MG63 (cell line): ENCODE measurements at regions not wholly inside any gene's neighbourhood (a gene's known extent, or its start where the extent isn't known, plus 50 kb on each side); places are given as distances from the start of the nearest gene placed in this dataset.
A peak's percentile ranks its signal among the peaks of the same experiment; 100 is the strongest.
"Not testable (repeated sequence)": the region's sequence is repeated elsewhere in the genome, so short reads cannot be mapped to it uniquely, and the experiment has no call there.

Experiments
- DNase-seq: peaks from one replicate; pipeline ENCODE4 v3.0.0-alpha.2; 2020
- H3K27me3 ChIP-seq: fragments of 250-450 bp; sonication (Bioruptor Pico); 2 replicates; pipeline ENCODE4 v1.5.1; 2020; ENCODE audit warnings: mild to moderate bottlenecking, moderate library complexity
- H3K36me3 ChIP-seq: fragments of 250-450 bp; sonication (Bioruptor Pico); 2 replicates; pipeline ENCODE4 v1.5.1; 2020; ENCODE audit warnings: mild to moderate bottlenecking, moderate library complexity
- H3K4me3 ChIP-seq: fragments of 250-450 bp; sonication (Bioruptor Pico); 2 replicates; pipeline ENCODE4 v1.5.1; 2020; ENCODE audit warnings: mild to moderate bottlenecking, moderate library complexity
- H3K9me3 ChIP-seq: fragments of 250-450 bp; sonication (Bioruptor Pico); 2 replicates; pipeline ENCODE4 v1.5.1; 2020; ENCODE audit warnings: mild to moderate bottlenecking, moderate library complexity

- Histone ChIP-seq H3K4me3 (no peak overlapping the region), H3K36me3 (no peaks in the 10 kb centered on the region), H3K9me3 (no peaks in the 10 kb centered on the region), H3K27me3 (no peaks in the 10 kb centered on the region)
- DNase-seq: no peak
Measured at GRCh38 chr5:62046191-62046590, 259.8 kb upstream of the KIF2A start.

DNA sequence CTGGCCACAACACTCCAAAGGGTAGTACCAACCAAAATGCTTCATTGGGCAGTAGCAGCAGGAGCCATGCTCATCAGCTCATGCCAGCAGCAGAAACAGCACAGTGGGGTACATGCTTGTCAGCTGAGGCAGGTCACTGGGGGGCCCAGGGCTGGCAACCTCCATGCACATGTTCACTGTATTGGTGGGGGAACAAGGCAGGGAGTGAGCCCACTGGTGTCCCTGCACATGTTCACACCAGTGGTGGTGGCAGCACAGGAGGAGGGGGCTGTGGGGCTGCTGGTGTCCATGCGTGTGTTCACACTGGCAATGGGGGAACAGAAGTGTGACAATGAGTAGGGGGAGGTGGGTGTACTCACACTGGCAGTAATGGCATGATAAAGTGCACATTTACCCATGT lies 254.3 kb upstream of the KIF2A start:
- no peak for DNase-seq
- no peak overlapping the region for H3K4me3 ChIP-seq
- H3K9me3 ChIP-seq: no peaks in the 10 kb centered on the region
- H3K27me3 ChIP-seq: no peaks in the 10 kb centered on the region
- H3K36me3 ChIP-seq: no peaks in the 10 kb centered on the region

DNA sequence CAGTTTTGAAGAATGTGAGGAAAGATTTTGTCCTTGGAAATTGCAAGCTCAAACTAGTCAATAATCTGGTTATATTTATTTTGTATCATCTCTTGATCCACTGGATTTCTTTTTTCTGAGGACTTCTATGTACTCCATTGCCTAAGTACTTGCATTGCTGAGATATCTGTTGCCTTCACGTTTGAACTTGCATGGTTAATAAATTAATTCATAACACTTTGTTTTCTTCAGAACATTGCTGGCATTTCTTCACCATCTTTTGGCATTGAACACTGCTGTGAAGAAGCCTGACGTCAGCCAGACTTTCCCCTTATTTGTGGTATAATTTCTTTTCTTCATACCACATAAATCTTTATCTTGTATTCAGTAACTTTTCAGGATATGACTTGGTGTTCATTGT lies 246.0 kb upstream of the KIF2A start:
- Histone ChIP-seq H3K4me3 (no peak overlapping the region), H3K36me3 (no peaks in the 10 kb centered on the region), H3K9me3 (no peaks in the 10 kb centered on the region), H3K27me3 (no peaks in the 10 kb centered on the region; the same call in 1 of the 2 replicates)
- DNase-seq: no peak

GRCh38 chr5:62065050-62065449 lies 241.0 kb upstream of the KIF2A start:
- DNase-seq: no peak
- H3K36me3 ChIP-seq: no peaks in the 10 kb centered on the region
- H3K27me3 ChIP-seq: no peaks in the 10 kb centered on the region; the same call in 1 of the 2 replicates
- H3K4me3 ChIP-seq: no peak overlapping the region
- no peaks in the 10 kb centered on the region for H3K9me3 ChIP-seq

GRCh38 chr5:62066761-62067277 lies 239.2 kb upstream of the KIF2A start:
- H3K9me3 ChIP-seq: no peaks in the 10 kb centered on the region
- H3K36me3 ChIP-seq: no peaks in the 10 kb centered on the region
- no peak for DNase-seq
- no peak overlapping the region for H3K4me3 ChIP-seq
- H3K27me3 ChIP-seq: no peaks in the 10 kb centered on the region; the same call in 1 of the 2 replicates

DNA sequence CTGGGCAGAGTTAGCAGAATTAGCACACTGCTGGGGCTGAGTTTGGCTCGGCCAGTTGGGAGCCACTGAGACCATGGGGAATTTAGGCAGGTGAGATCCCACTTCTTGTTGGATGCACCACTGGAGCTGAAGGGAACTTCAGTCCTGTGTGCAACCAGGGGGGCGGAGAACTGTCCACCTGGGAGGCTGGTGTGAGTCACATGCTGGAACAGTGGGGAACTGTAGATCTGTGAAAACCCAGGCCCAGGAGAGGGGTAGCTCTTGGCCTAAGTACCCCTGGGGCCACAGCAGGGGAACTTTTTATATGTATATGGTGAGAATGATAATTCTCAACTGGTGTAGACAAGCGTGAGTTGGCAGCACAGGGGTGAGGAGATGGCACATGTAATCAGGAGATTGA lies 237.5 kb upstream of the KIF2A start:
- no peaks in the 10 kb centered on the region for H3K9me3 ChIP-seq
- DNase-seq: no peak
- no peak overlapping the region for H3K4me3 ChIP-seq
- H3K27me3 ChIP-seq: no peaks in the 10 kb centered on the region; the same call in 1 of the 2 replicates
- no peaks in the 10 kb centered on the region for H3K36me3 ChIP-seq

GRCh38 chr5:62077387-62077786 lies 228.6 kb upstream of the KIF2A start:
- DNase-seq: no peak
- H3K9me3 ChIP-seq: no peaks in the 10 kb centered on the region
- no peak overlapping the region for H3K4me3 ChIP-seq
- H3K36me3 ChIP-seq: no peaks in the 10 kb centered on the region
- no peaks in the 10 kb centered on the region for H3K27me3 ChIP-seq

DNA sequence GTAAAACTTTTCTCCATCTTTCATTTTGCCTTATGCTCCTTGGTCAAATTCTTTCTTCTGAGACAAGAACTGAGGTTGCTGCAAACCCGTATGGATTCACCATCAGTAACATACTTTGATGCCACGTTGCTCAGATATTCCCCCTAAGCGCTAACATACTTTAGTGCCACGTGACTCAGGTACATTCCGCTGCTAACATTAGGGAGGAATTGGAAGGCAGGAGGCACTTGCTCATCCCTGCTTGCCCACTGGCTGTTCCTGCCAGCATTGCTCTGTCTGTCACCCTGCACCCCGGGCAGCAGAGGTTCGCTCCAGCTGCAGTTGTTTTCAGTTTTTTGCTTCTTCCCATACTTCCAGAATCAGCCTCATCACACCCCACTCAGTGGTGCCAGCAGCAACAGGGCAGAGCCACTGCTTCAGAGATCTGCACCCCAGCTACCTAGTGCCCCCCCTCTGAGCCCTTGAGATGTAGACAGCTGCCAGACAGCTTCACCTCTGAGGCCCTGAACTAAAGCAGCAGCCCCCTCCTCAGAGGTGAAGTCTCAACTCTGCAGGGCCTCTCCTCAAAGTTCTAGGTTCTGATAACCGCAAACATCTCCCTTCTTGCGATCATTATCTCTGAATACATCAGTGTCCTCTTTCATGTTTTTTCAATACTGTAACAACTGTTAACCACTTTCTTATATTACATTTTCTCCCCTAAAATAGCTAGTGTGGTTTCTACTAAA lies 228.0 kb upstream of the KIF2A start:
- Histone ChIP-seq H3K4me3 (no peak overlapping the region), H3K9me3 (no peaks in the 10 kb centered on the region), H3K27me3 (no peaks in the 10 kb centered on the region), H3K36me3 (no peaks in the 10 kb centered on the region)
- no peak for DNase-seq

DNA sequence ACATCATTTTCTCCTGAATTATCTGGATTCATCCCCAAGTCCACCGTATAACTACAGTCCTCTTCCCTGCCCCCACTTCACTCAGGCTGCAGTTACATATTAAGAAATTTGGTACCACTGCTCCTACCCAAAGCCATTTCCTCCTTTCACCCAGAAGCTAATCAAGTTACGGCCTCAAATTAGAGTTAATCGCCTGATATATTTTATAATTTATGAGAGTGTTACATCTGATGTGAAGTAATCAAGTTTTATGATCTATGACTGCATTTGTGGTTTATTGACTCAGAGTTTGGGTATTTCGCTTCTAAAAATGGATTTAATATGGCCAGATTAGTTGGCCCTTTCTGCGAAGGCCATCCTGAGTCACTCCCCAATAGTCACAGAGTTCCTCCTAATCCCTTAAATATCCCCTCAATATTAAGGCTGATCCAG lies 223.6 kb upstream of the KIF2A start:
- H3K4me3 ChIP-seq: no peak overlapping the region
- H3K9me3 ChIP-seq: no peaks in the 10 kb centered on the region
- DNase-seq: peak; percentile 49

GRCh38 chr5:62083247-62083646 lies 222.8 kb upstream of the KIF2A start:
- no peaks in the 10 kb centered on the region for H3K36me3 ChIP-seq
- DNase-seq: no peak
- H3K27me3 ChIP-seq: no peaks in the 10 kb centered on the region
- H3K9me3 ChIP-seq: no peaks in the 10 kb centered on the region
- H3K4me3 ChIP-seq: no peak overlapping the region

More for the DNA sequence above, 223.6 kb upstream of the KIF2A start:
- no peaks in the 10 kb centered on the region for H3K27me3 ChIP-seq
- no peaks in the 10 kb centered on the region for H3K36me3 ChIP-seq

GRCh38 chr5:62083661-62084060 lies 222.3 kb upstream of the KIF2A start:
- Histone ChIP-seq H3K9me3 (no peaks in the 10 kb centered on the region), H3K36me3 (no peaks in the 10 kb centered on the region), H3K27me3 (no peaks in the 10 kb centered on the region), H3K4me3 (no peak overlapping the region)
- DNase-seq: no peak

DNA sequence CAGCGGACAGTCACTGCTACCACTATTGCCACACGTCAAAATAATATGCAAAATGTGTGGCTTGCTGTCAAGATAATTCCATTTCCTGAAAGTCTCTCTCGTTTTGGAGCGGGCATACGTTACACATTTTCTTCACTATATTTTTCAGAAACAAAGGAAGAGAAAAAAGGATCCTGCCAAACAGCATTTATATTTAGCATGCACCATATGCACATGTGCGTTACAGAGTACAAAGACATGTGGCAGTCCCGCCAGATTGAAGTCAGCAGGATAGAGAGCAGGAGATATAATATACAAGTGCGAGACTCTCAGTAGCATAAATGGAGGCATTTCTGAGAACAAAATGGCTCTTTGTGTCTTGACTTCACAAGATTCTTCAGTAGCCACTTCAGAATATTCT lies 221.6 kb upstream of the KIF2A start:
- Histone ChIP-seq H3K9me3 (no peaks in the 10 kb centered on the region), H3K36me3 (no peaks in the 10 kb centered on the region), H3K27me3 (no peaks in the 10 kb centered on the region), H3K4me3 (no peak overlapping the region)
- no peak for DNase-seq

DNA sequence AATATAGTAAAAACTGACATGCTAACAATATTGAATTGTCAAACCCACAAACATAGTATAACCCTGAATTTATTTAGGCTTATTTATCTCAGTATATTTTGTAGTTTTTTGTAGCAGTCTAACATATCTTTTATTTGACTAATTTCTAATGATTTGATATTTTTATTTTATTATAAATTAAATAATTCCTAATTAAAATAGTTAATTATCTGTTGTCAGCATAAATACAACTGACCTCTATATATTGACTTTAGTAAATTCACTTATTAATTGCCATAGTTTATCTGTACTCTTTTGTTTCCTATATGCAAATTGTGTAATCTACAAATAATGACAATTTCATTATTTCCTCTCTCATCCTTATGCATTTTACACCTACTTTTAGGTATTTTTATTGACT lies 215.1 kb upstream of the KIF2A start:
- no peaks in the 10 kb centered on the region for H3K27me3 ChIP-seq
- DNase-seq: no peak
- no peak overlapping the region for H3K4me3 ChIP-seq
- H3K9me3 ChIP-seq: no peaks in the 10 kb centered on the region
- no peaks in the 10 kb centered on the region for H3K36me3 ChIP-seq

DNA sequence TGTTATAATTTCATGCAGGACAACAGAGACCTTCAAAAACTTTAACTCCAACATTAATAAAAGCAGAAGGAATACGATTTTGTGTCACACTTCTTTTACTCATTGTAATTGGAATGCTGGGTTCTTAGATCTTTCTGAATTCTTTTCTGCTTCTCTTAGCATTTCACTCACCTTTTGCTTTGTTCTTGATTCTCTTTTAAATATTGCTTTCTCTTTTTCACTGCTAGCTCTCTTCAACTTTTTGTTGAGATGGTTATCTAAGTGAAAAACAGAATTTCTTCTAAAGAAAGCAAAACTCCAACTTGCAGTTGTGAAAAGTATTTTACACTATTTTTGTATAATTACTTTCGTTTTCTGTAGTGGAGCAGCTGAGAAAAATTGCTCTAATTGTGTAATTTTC lies 212.6 kb upstream of the KIF2A start:
- no peaks in the 10 kb centered on the region for H3K27me3 ChIP-seq
- H3K9me3 ChIP-seq: no peaks in the 10 kb centered on the region
- peak overlapping the region; percentile 13; the same call in 1 of the 2 replicates for H3K4me3 ChIP-seq
- no peaks in the 10 kb centered on the region for H3K36me3 ChIP-seq
- no peak for DNase-seq

GRCh38 chr5:62093976-62094375 lies 212.0 kb upstream of the KIF2A start:
- Histone ChIP-seq H3K27me3 (no peaks in the 10 kb centered on the region), H3K4me3 (peak overlapping the region; percentile 13; the same call in 1 of the 2 replicates), H3K36me3 (no peaks in the 10 kb centered on the region), H3K9me3 (no peaks in the 10 kb centered on the region)
- peak; percentile 44 for DNase-seq

DNA sequence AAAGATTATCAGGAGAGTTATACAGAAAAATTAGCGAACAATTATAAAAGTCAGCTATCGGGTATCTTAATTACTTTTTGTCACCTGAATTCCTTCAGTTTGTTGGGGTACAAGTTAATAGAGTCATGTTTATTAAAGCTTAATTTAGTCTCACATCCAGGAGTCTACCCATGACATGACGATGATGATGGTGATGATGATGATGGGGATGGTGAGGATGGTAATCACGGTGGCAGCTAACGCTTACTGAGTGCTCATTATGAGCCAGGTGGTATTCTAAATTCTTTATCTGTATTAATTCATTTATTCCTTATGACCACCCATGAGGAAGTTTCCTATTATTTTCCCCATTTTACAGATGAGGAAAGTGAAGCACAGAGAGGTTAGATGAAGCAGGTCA lies 208.6 kb upstream of the KIF2A start:
- Histone ChIP-seq H3K36me3 (no peaks in the 10 kb centered on the region), H3K27me3 (no peaks in the 10 kb centered on the region), H3K4me3 (no peak overlapping the region), H3K9me3 (no peaks in the 10 kb centered on the region)
- DNase-seq: no peak

GRCh38 chr5:62100201-62100600 lies 205.8 kb upstream of the KIF2A start:
- Histone ChIP-seq H3K9me3 (no peaks in the 10 kb centered on the region), H3K36me3 (no peaks in the 10 kb centered on the region), H3K4me3 (no peak overlapping the region), H3K27me3 (no peaks in the 10 kb centered on the region)
- DNase-seq: no peak

DNA sequence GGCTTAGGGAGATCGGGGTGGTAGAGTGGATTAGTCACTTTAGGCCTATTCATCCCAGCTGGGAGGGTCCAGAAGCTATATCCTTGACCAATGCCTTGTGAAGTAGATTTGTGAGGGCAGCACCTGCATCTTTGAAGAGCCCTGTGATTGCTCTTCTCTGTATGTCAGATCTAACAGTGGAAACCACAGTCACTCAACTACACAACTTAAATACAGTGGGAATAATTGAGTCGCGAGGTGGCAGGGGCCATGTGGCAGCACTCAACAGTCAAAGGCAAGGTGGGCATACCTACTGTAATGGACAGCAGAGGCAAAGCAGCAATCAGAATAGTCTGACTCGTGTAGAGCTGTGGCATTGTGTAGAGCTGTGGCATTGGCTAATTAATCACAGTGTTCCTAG lies 202.1 kb upstream of the KIF2A start:
- H3K27me3 ChIP-seq, H3K36me3 ChIP-seq, DNase-seq, H3K9me3 ChIP-seq, H3K4me3 ChIP-seq: not testable (repeated sequence)
